HG02798 (cell line): ENCODE measurements at regions not wholly inside any gene's neighbourhood (a gene's known extent, or its start where the extent isn't known, plus 50 kb on each side); places are given as distances from the start of the nearest gene placed in this dataset.
"Not testable (repeated sequence)": the region's sequence is repeated elsewhere in the genome, so short reads cannot be mapped to it uniquely, and the experiment has no call there.

Source experiments
- ATAC-seq: cut with Tn5 transposase; IDR thresholded peaks from one replicate; pipeline ENCODE4 v1.9.1; 2021; ENCODE audit warnings: mild to moderate bottlenecking; ENCODE audit not compliant: unreplicated experiment, poor library complexity

- ATAC-seq = not testable (repeated sequence)
Measured at GRCh38 chr2:176929387-176929786, 283.2 kb upstream of the HNRNPA3 start.

GRCh38 chr2:176931588-176932563 lies 280.7 kb upstream of the HNRNPA3 start:
- peak; percentile 98 for ATAC-seq

GRCh38 chr2:176934131-176934530 lies 278.5 kb upstream of the HNRNPA3 start:
- no peak for ATAC-seq

GRCh38 chr2:176934869-176935415 lies 277.7 kb upstream of the HNRNPA3 start:
- no peak for ATAC-seq

GRCh38 chr2:176935543-176936102 lies 277.0 kb upstream of the HNRNPA3 start:
- ATAC-seq = no peak

- no peak for ATAC-seq
Measured at GRCh38 chr2:176936410-176936809, 276.2 kb upstream of the HNRNPA3 start.

GRCh38 chr2:176944998-176945397 lies 267.6 kb upstream of the HNRNPA3 start:
- ATAC-seq = no peak

GRCh38 chr2:176947754-176948153 lies 264.8 kb upstream of the HNRNPA3 start:
- ATAC-seq = no peak

- not testable (repeated sequence) for ATAC-seq
Measured at GRCh38 chr2:176951218-176951617, 261.4 kb upstream of the HNRNPA3 start.

- ATAC-seq = no peak
Measured at GRCh38 chr2:176956791-176957190, 255.8 kb upstream of the HNRNPA3 start.

GRCh38 chr2:176959614-176960013 lies 253.0 kb upstream of the HNRNPA3 start:
- no peak for ATAC-seq

GRCh38 chr2:176960061-176960460 lies 252.5 kb upstream of the HNRNPA3 start:
- no peak for ATAC-seq

- ATAC-seq = no peak
Measured at GRCh38 chr2:176960736-176961520, 251.7 kb upstream of the HNRNPA3 start.

GRCh38 chr2:176961775-176962619 lies 250.6 kb upstream of the HNRNPA3 start:
- ATAC-seq = no peak

GRCh38 chr2:176963568-176964287 lies 248.9 kb upstream of the HNRNPA3 start:
- no peak for ATAC-seq

GRCh38 chr2:176967911-176968450 lies 244.6 kb upstream of the HNRNPA3 start:
- ATAC-seq = no peak

GRCh38 chr2:176969642-176970359 lies 242.8 kb upstream of the HNRNPA3 start:
- ATAC-seq = no peak
